GM12891 (cell line): ENCODE measurements at regions not wholly inside any gene's neighbourhood (a gene's known extent, or its start where the extent isn't known, plus 50 kb on each side); places are given as distances from the start of the nearest gene placed in this dataset.

Experiments used
- DNase-seq: peaks from one replicate; pipeline ENCODE4 v3.0.0; 2011; ENCODE audit warnings: low spot score; ENCODE audit not compliant: insufficient read length
- FAIRE-seq: peaks from 2 replicates; lab custom pipeline; 2011; peaks lifted over from hg19 to GRCh38; lab: Jason Lieb, UNC
- PAX5 ChIP-seq: IDR thresholded peaks from 2 replicates; pipeline ENCODE4 v1.6.1; 2011; ENCODE audit warnings: low read length, moderate library complexity, mild to moderate bottlenecking; ENCODE audit not compliant: insufficient read depth, severe bottlenecking
- POLR2A ChIP-seq: IDR thresholded peaks from 2 replicates; pipeline ENCODE4 v1.6.1; 2011; ENCODE audit warnings: low read depth, low read length, control low read depth
- POLR2AphosphoS5 ChIP-seq: IDR thresholded peaks from 2 replicates; pipeline ENCODE4 v1.6.1; 2011; ENCODE audit warnings: low read depth, low read length, control low read depth
- POU2F2 ChIP-seq: IDR thresholded peaks from 2 replicates; pipeline ENCODE4 v1.6.1; 2011; ENCODE audit warnings: low read depth, mild to moderate bottlenecking, control low read depth, low read length, moderate library complexity
- SPI1 ChIP-seq: IDR thresholded peaks from 2 replicates; pipeline ENCODE4 v1.6.1; 2011; ENCODE audit warnings: low read depth, low read length, control low read depth
- TAF1 ChIP-seq: IDR thresholded peaks from 2 replicates; pipeline ENCODE4 v1.6.1; 2011; ENCODE audit warnings: low read depth, low read length, control low read depth

GRCh38 chr6:126913651-126914050 lies 204.8 kb upstream of the RSPO3 start:
- no peak for FAIRE-seq
- no peak for DNase-seq
- no peak for TF ChIP-seq TAF1

GRCh38 chr6:126914172-126914571 lies 204.3 kb upstream of the RSPO3 start:
- no peak for DNase-seq
- TF ChIP-seq POLR2AphosphoS5 = no peak
- TF ChIP-seq POU2F2 = no peak
- FAIRE-seq = no peak

GRCh38 chr6:126914801-126915200 lies 203.7 kb upstream of the RSPO3 start:
- TF ChIP-seq TAF1 (no peak), POLR2A (no peak), PAX5 (no peak), SPI1 (no peak), POU2F2 (no peak)
- FAIRE-seq (no peak), DNase-seq (no peak)

GRCh38 chr6:126919947-126920346 lies 198.5 kb upstream of the RSPO3 start:
- TF ChIP-seq POLR2A (no peak), PAX5 (no peak), POLR2AphosphoS5 (no peak), SPI1 (no peak), POU2F2 (no peak), TAF1 (no peak)
- FAIRE-seq (no peak), DNase-seq (no peak)

GRCh38 chr6:126923807-126924206 lies 194.7 kb upstream of the RSPO3 start:
- TF ChIP-seq SPI1 = no peak
- TF ChIP-seq TAF1 = no peak
- TF ChIP-seq POU2F2 = no peak
- no peak for TF ChIP-seq POLR2AphosphoS5
- TF ChIP-seq PAX5 = no peak
- TF ChIP-seq POLR2A = no peak
- FAIRE-seq = peak; percentile 52
- DNase-seq = no peak

GRCh38 chr6:126926926-126927325 lies 191.5 kb upstream of the RSPO3 start:
- FAIRE-seq (no peak), DNase-seq (no peak)
- no peak for TF ChIP-seq TAF1
- no peak for TF ChIP-seq POLR2AphosphoS5

- FAIRE-seq (no peak), DNase-seq (no peak)
- TF ChIP-seq PAX5 = no peak
- no peak for TF ChIP-seq TAF1
- TF ChIP-seq POLR2A = no peak
- TF ChIP-seq POLR2AphosphoS5 = no peak
- TF ChIP-seq SPI1 = no peak
Measured at GRCh38 chr6:126927841-126928240, 190.6 kb upstream of the RSPO3 start.

- DNase-seq (no peak), FAIRE-seq (no peak)
- TF ChIP-seq POLR2A (no peak), POU2F2 (no peak), POLR2AphosphoS5 (no peak), PAX5 (no peak), TAF1 (no peak), SPI1 (no peak)
Measured at GRCh38 chr6:126937426-126937825, 181.0 kb upstream of the RSPO3 start.

- TF ChIP-seq SPI1 (no peak), POLR2AphosphoS5 (no peak), PAX5 (no peak), TAF1 (no peak), POLR2A (no peak), POU2F2 (no peak)
- FAIRE-seq (no peak), DNase-seq (no peak)
Measured at GRCh38 chr6:126939784-126940183, 178.7 kb upstream of the RSPO3 start.

- TF ChIP-seq POU2F2 = no peak
- no peak for TF ChIP-seq TAF1
- no peak for TF ChIP-seq POLR2AphosphoS5
- no peak for TF ChIP-seq SPI1
- no peak for TF ChIP-seq PAX5
- no peak for TF ChIP-seq POLR2A
- FAIRE-seq = no peak
- no peak for DNase-seq
Measured at GRCh38 chr6:126941751-126942150, 176.7 kb upstream of the RSPO3 start.

- FAIRE-seq (no peak), DNase-seq (no peak)
- TF ChIP-seq SPI1 (no peak), TAF1 (no peak), POLR2A (no peak), PAX5 (no peak), POU2F2 (no peak), POLR2AphosphoS5 (no peak)
Measured at GRCh38 chr6:126944512-126944911, 174.0 kb upstream of the RSPO3 start.
